ENCODE measurements at regions not wholly inside any gene's neighbourhood (a gene's known extent, or its start where the extent isn't known, plus 50 kb on each side); places are given as distances from the start of the nearest gene placed in this dataset.
"Not testable (repeated sequence)": the region's sequence is repeated elsewhere in the genome, so short reads cannot be mapped to it uniquely, and the experiment has no call there.

DNA sequence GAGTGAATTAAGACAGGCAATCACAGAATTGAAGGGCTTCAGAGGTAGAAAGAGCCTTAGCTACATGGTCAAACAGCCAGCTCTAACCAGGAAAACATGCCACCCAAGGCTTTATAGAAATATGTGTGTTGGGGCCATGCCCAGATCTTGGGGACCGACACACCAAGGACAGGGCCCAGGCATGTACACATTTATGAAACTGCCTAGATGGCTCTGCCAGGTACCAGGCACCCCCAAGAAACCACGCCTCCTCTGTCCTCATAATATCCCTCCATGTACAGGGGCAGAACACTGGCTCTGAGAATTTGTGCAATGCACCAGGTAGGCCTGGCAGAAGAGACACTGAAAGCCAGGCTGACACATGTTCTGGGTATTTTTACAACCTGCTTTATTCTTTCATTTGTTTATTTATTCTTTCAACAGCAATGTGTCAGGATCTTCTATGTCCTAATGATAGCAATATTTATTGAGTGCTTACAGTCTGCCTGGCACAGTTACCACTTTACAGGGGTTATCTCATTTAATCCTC, 137.9 kb upstream of the LSM14A start:
- no peaks in the 10 kb centered on the region for H3K36me3 ChIP-seq (ENCODE audit: control insufficient read depth in 2 of 2, insufficient read depth in 2 of 2, low read length in 1 of 2)
- H3K27me3 ChIP-seq (ENCODE audit: control insufficient read depth in 2 of 2, insufficient read depth in 1 of 2, low read length in 1 of 2): no peaks in the 10 kb centered on the region
- no peak for DNase-seq (ENCODE audit: low read depth in 6 of 9, low spot score in 9 of 9)
- H3K4me3 ChIP-seq (ENCODE audit: low read length in 2 of 2): no peak overlapping the region
- H3K4me1 ChIP-seq (ENCODE audit: control insufficient read depth in 2 of 2, insufficient read depth in 2 of 2, low read length in 2 of 2): no peaks in the 10 kb centered on the region
- H3K27ac ChIP-seq (ENCODE audit: low read depth in 1 of 2, low read length in 1 of 2): no peak overlapping the region
- no peaks in the 10 kb centered on the region for H3K9me3 ChIP-seq (ENCODE audit: control insufficient read depth in 2 of 2, insufficient read depth in 1 of 2, low read length in 1 of 2)
- WGBS: 96% methylated on average over 2 of the region's 2 CpGs

DNA sequence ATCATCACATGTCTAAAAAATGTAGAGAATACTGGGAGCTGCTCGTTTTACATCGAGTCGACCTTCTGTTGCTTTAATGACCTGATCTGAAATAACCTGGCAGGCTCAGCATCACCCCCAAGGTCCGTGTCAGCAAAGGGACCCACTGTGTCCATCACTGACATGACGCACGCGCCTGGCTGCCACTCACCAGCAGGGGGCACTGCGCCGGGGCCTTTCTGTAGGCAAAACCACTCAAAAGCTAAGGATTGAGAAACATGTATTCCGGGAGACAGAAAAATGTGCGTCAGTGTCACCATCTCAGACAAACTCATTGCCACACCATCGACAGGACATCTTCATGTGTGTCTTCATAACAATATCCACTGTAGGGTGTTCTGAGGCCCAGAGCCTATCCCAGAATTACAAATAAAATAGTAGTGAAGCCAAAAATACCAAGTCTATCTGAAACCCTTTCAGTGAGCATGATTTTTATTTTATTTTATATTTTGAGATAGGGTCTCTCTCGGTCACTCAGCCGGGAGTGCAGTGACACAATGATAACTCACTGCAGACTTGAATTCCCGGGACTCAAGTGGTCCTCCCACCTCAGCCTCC, 130.3 kb upstream of the LSM14A start:
- WGBS: 27% methylated on average over 15 of the region's 15 CpGs
- DNase-seq (ENCODE audit: low read depth in 6 of 9, low spot score in 9 of 9): peak in 7 of 9 donors; percentile 11 to 55 (median 35)
- H3K4me3 ChIP-seq (ENCODE audit: low read length in 2 of 2): no peak overlapping the region
- H3K9me3 ChIP-seq (ENCODE audit: control insufficient read depth in 2 of 2, insufficient read depth in 1 of 2, low read length in 1 of 2): no peaks in the 10 kb centered on the region
- no peaks in the 10 kb centered on the region for H3K4me1 ChIP-seq (ENCODE audit: control insufficient read depth in 2 of 2, insufficient read depth in 2 of 2, low read length in 2 of 2)
- no peak overlapping the region for H3K27ac ChIP-seq (ENCODE audit: low read depth in 1 of 2, low read length in 1 of 2)
- H3K27me3 ChIP-seq (ENCODE audit: control insufficient read depth in 2 of 2, insufficient read depth in 1 of 2, low read length in 1 of 2): no peaks in the 10 kb centered on the region
- H3K36me3 ChIP-seq (ENCODE audit: control insufficient read depth in 2 of 2, insufficient read depth in 2 of 2, low read length in 1 of 2): no peaks in the 10 kb centered on the region

DNA sequence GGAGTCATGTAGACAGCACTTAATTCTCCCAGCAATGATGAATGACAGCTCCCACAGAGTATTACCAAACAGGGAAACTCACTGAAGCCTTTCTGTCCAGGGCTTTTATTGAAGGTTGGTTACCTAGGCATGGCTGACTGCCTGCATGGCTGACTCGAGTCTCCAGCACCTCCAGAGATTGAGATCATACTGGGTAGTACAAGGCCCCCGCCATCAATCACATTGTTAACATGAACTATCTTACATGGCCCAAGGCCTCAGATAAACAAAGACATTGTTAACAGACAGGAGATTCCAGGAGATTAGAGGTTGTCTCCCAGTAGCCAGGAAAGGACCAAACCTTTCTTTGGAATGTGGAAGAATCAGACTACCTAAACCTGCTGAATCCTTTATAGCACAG, 128.3 kb upstream of the LSM14A start:
- Histone ChIP-seq H3K4me3 (ENCODE audit: low read length in 2 of 2) (no peak overlapping the region), H3K4me1 (ENCODE audit: control insufficient read depth in 2 of 2, insufficient read depth in 2 of 2, low read length in 2 of 2) (no peaks in the 10 kb centered on the region), H3K27me3 (ENCODE audit: control insufficient read depth in 2 of 2, insufficient read depth in 1 of 2, low read length in 1 of 2) (no peaks in the 10 kb centered on the region), H3K27ac (ENCODE audit: low read depth in 1 of 2, low read length in 1 of 2) (no peak overlapping the region), H3K36me3 (ENCODE audit: control insufficient read depth in 2 of 2, insufficient read depth in 2 of 2, low read length in 1 of 2) (no peaks in the 10 kb centered on the region), H3K9me3 (ENCODE audit: control insufficient read depth in 2 of 2, insufficient read depth in 1 of 2, low read length in 1 of 2) (no peaks in the 10 kb centered on the region)
- WGBS: 78% methylated on average over 2 of the region's 2 CpGs
- DNase-seq (ENCODE audit: low read depth in 6 of 9, low spot score in 9 of 9): no peak

DNA sequence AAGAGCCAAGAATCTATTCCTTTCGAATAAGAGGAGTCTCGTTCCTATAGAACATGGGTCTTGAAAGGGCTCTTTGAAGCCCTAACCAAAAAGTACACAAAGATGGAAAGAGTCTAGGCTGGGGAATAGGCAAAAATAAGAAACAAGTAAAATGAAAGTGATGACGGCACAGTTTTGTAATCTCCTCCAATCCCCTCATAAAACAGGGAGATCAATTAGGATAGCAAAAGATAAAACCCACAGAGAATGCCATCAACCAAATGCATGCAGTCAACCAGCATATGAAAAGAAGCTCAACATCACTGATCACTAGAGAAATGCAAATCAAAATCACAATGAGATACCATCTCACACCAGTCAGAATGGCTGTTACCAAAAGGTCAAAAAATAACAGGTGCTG, 122.4 kb upstream of the LSM14A start:
- Histone ChIP-seq H3K27ac (ENCODE audit: low read depth in 1 of 2, low read length in 1 of 2) (no peak overlapping the region), H3K4me1 (ENCODE audit: control insufficient read depth in 2 of 2, insufficient read depth in 2 of 2, low read length in 2 of 2) (no peaks in the 10 kb centered on the region), H3K4me3 (ENCODE audit: low read length in 2 of 2) (no peak overlapping the region), H3K36me3 (ENCODE audit: control insufficient read depth in 2 of 2, insufficient read depth in 2 of 2, low read length in 1 of 2) (no peaks in the 10 kb centered on the region), H3K27me3 (ENCODE audit: control insufficient read depth in 2 of 2, insufficient read depth in 1 of 2, low read length in 1 of 2) (no peaks in the 10 kb centered on the region), H3K9me3 (ENCODE audit: control insufficient read depth in 2 of 2, insufficient read depth in 1 of 2, low read length in 1 of 2) (no peaks in the 10 kb centered on the region)
- 92% methylated on average over 3 of the region's 3 CpGs for WGBS
- DNase-seq (ENCODE audit: low read depth in 6 of 9, low spot score in 9 of 9): no peak

DNA sequence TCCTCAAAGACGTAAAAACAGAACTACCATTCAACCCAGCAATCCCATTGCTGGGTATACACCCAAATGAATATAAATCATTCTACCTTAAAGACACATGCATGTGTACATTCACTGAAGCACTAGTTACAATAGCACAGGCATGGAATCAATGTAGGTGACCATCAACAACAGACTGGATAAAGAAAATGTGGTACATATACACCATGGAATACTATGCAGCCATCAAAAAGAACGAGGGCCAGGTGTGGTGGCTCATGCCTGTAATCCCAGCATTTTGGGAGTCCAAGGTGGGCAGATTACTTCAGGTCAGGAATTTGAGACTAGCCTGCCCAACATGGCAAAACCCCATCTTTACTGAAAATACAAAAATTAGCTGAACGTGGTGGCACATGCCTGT, 121.9 kb upstream of the LSM14A start:
- H3K27me3 ChIP-seq (ENCODE audit: control insufficient read depth in 2 of 2, insufficient read depth in 1 of 2, low read length in 1 of 2); H3K4me3 ChIP-seq (ENCODE audit: low read length in 2 of 2); H3K9me3 ChIP-seq (ENCODE audit: control insufficient read depth in 2 of 2, insufficient read depth in 1 of 2, low read length in 1 of 2); H3K4me1 ChIP-seq (ENCODE audit: control insufficient read depth in 2 of 2, insufficient read depth in 2 of 2, low read length in 2 of 2); H3K27ac ChIP-seq (ENCODE audit: low read depth in 1 of 2, low read length in 1 of 2); DNase-seq (ENCODE audit: low read depth in 6 of 9, low spot score in 9 of 9); H3K36me3 ChIP-seq (ENCODE audit: control insufficient read depth in 2 of 2, insufficient read depth in 2 of 2, low read length in 1 of 2): not testable (repeated sequence)
- 90% methylated on average over 3 of the region's 3 CpGs for WGBS

DNA sequence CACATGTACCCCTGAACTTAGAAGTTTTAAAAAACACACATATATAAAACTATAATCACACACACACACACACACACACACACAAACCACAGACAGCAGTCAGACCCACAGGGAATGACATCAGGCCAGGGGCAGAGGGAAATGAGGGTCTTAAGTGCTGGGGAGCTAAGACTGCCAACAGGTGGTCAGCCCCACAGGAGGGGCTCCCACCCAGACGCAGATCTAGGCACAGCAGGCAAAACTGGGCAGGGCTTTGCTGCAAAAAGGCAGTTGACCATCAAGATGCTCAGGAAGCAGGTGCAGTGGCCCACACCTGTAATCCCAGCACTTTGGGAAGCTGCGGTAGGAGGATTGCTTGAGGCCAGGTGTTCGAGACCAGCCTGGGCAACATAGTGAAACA, 121.0 kb upstream of the LSM14A start:
- Histone ChIP-seq H3K36me3 (ENCODE audit: control insufficient read depth in 2 of 2, insufficient read depth in 2 of 2, low read length in 1 of 2) (no peaks in the 10 kb centered on the region), H3K4me3 (ENCODE audit: low read length in 2 of 2) (no peak overlapping the region), H3K9me3 (ENCODE audit: control insufficient read depth in 2 of 2, insufficient read depth in 1 of 2, low read length in 1 of 2) (no peaks in the 10 kb centered on the region), H3K27ac (ENCODE audit: low read depth in 1 of 2, low read length in 1 of 2) (no peak overlapping the region), H3K27me3 (ENCODE audit: control insufficient read depth in 2 of 2, insufficient read depth in 1 of 2, low read length in 1 of 2) (no peaks in the 10 kb centered on the region), H3K4me1 (ENCODE audit: control insufficient read depth in 2 of 2, insufficient read depth in 2 of 2, low read length in 2 of 2) (no peaks in the 10 kb centered on the region)
- WGBS: 82% methylated on average over 3 of the region's 3 CpGs
- DNase-seq (ENCODE audit: low read depth in 6 of 9, low spot score in 9 of 9): no peak

DNA sequence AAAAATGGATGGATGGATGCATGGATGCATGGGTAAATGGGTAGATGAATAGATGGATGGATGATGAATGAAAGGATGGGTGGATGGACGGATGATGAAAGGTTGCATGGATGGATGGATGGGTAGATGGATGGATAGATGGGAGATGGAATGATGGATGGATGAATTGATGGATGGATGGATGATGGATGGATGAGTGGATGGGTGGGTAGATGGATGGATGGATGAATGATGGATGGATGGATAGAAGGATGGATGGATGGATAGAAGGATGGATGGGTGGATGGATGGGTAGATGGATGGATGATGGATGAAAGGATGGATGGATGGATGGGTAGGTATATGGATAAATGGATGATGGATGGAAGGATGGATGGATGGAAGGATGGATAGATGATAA, 115.1 kb upstream of the LSM14A start:
- 89% methylated on average over 1 of the region's 1 CpG for WGBS
- H3K4me1 ChIP-seq (ENCODE audit: control insufficient read depth in 2 of 2, insufficient read depth in 2 of 2, low read length in 2 of 2): no peaks in the 10 kb centered on the region

DNA sequence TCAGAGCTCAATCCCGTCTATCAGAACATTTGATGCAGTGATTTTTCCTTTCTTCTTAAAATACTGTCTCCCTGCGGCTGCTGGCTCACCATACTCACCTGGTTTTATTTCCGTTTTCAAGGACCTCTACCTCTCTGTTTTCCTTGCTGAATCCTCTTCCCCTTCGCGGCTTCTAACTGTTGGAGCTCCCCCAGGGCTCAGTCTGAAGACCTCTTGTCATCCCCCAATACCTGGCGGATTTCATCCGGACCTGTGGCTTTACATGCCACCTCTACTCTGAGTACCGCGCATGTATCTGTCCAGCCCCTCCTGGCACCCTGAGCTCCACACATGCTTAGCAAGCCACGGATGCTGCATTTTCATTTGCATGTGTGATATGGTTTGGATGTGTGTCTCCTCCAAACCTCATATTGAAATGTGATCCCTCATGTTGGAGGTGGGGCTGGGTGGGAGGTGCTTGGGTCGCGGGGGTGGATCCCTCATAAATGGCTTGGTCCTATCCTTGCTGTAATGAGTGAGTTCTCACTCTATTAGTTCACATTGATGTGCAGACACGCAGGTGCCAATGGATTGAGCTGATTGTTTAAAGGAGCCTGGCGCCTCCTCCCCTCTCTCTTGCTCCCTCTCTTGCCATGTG, 106.2 kb upstream of the LSM14A start:
- WGBS: 43% methylated on average over 14 of the region's 14 CpGs
- Histone ChIP-seq H3K36me3 (ENCODE audit: control insufficient read depth in 2 of 2, insufficient read depth in 2 of 2, low read length in 1 of 2) (no peaks in the 10 kb centered on the region), H3K4me3 (ENCODE audit: low read length in 2 of 2) (no peak overlapping the region), H3K4me1 (ENCODE audit: control insufficient read depth in 2 of 2, insufficient read depth in 2 of 2, low read length in 2 of 2) (no peaks in the 10 kb centered on the region), H3K27me3 (ENCODE audit: control insufficient read depth in 2 of 2, insufficient read depth in 1 of 2, low read length in 1 of 2) (no peaks in the 10 kb centered on the region), H3K9me3 (ENCODE audit: control insufficient read depth in 2 of 2, insufficient read depth in 1 of 2, low read length in 1 of 2) (no peaks in the 10 kb centered on the region), H3K27ac (ENCODE audit: low read depth in 1 of 2, low read length in 1 of 2) (no peak overlapping the region)
- DNase-seq (ENCODE audit: low read depth in 6 of 9, low spot score in 9 of 9): no peak

More for the DNA sequence above, 115.1 kb upstream of the LSM14A start:
- H3K27me3 ChIP-seq (ENCODE audit: control insufficient read depth in 2 of 2, insufficient read depth in 1 of 2, low read length in 1 of 2): no peaks in the 10 kb centered on the region
- H3K4me3 ChIP-seq (ENCODE audit: low read length in 2 of 2): no peak overlapping the region
- H3K27ac ChIP-seq (ENCODE audit: low read depth in 1 of 2, low read length in 1 of 2): no peak overlapping the region
- no peak for DNase-seq (ENCODE audit: low read depth in 6 of 9, low spot score in 9 of 9)
- no peaks in the 10 kb centered on the region for H3K9me3 ChIP-seq (ENCODE audit: control insufficient read depth in 2 of 2, insufficient read depth in 1 of 2, low read length in 1 of 2)
- H3K36me3 ChIP-seq (ENCODE audit: control insufficient read depth in 2 of 2, insufficient read depth in 2 of 2, low read length in 1 of 2): no peaks in the 10 kb centered on the region

DNA sequence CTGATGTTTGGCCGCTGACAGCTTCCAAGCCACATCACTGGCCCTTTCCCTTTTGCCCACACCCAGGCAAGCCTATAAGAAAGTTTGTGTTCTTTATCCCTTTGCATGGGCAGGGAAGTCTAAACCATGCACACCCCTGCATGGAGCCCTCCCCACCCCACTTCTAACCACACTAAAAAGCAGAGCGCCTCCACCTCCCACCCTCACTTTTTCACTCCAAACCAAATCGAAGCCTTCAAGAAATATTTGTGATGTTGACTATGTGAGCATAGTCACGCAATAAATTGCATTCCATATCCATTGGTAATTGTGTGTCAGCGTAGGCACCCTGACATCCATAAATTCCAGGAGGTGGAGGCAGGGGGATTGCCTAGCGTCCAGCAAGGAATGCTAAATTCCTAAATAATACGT, 104.4 kb upstream of the LSM14A start:
- no peak overlapping the region for H3K27ac ChIP-seq (ENCODE audit: low read depth in 1 of 2, low read length in 1 of 2)
- no peaks in the 10 kb centered on the region for H3K4me1 ChIP-seq (ENCODE audit: control insufficient read depth in 2 of 2, insufficient read depth in 2 of 2, low read length in 2 of 2)
- H3K36me3 ChIP-seq (ENCODE audit: control insufficient read depth in 2 of 2, insufficient read depth in 2 of 2, low read length in 1 of 2): no peaks in the 10 kb centered on the region
- no peak for DNase-seq (ENCODE audit: low read depth in 6 of 9, low spot score in 9 of 9)
- no peaks in the 10 kb centered on the region for H3K27me3 ChIP-seq (ENCODE audit: control insufficient read depth in 2 of 2, insufficient read depth in 1 of 2, low read length in 1 of 2)
- no peak overlapping the region for H3K4me3 ChIP-seq (ENCODE audit: low read length in 2 of 2)
- WGBS: 94% methylated on average over 7 of the region's 7 CpGs
- H3K9me3 ChIP-seq (ENCODE audit: control insufficient read depth in 2 of 2, insufficient read depth in 1 of 2, low read length in 1 of 2): no peaks in the 10 kb centered on the region

Measured in thymus (tissue), 11 donors.